HG03064 (cell line): ENCODE measurements at regions not wholly inside any gene's neighbourhood (a gene's known extent, or its start where the extent isn't known, plus 50 kb on each side); places are given as distances from the start of the nearest gene placed in this dataset.
A peak's percentile ranks its signal among the peaks of the same experiment; 100 is the strongest.

ENCODE experiments used
- ATAC-seq: cut with Tn5 transposase; IDR thresholded peaks from one replicate; pipeline ENCODE4 v1.9.1; 2021; ENCODE audit warnings: low read depth; ENCODE audit not compliant: unreplicated experiment

GRCh38 chr5:86970361-86970760 is 297.3 kb upstream of the RASA1 start:
- ATAC-seq, result no peak

GRCh38 chr5:86971034-86971571 is 296.6 kb upstream of the RASA1 start:
- ATAC-seq, result no peak

- ATAC-seq, result no peak
These were observed 292.7 kb upstream of the RASA1 start for GRCh38 chr5:86974955-86975354.

- ATAC-seq, result no peak
These were observed 290.5 kb upstream of the RASA1 start for GRCh38 chr5:86977190-86977589.

GRCh38 chr5:86977808-86978207 is 289.9 kb upstream of the RASA1 start:
- no peak for ATAC-seq

GRCh38 chr5:86979811-86980411 is 287.8 kb upstream of the RASA1 start:
- ATAC-seq, result no peak

GRCh38 chr5:86981898-86982297 is 285.8 kb upstream of the RASA1 start:
- ATAC-seq, result no peak

GRCh38 chr5:86983208-86983607 is 284.5 kb upstream of the RASA1 start:
- no peak for ATAC-seq

GRCh38 chr5:86986837-86987236 is 280.8 kb upstream of the RASA1 start:
- no peak for ATAC-seq

- ATAC-seq, result no peak
These were observed 270.2 kb upstream of the RASA1 start for GRCh38 chr5:86997516-86997915.

- ATAC-seq, result no peak
These were observed 267.7 kb upstream of the RASA1 start for GRCh38 chr5:86999951-87000350.

GRCh38 chr5:87002485-87002884 is 265.2 kb upstream of the RASA1 start:
- no peak for ATAC-seq

- ATAC-seq, result no peak
These were observed 263.6 kb upstream of the RASA1 start for GRCh38 chr5:87004101-87004500.

GRCh38 chr5:87007737-87008136 is 259.9 kb upstream of the RASA1 start:
- ATAC-seq, result no peak

GRCh38 chr5:87008751-87009560 is 258.7 kb upstream of the RASA1 start:
- ATAC-seq, result no peak

- ATAC-seq, result no peak
These were observed 256.9 kb upstream of the RASA1 start for GRCh38 chr5:87010736-87011135.

GRCh38 chr5:87015901-87016300 is 251.8 kb upstream of the RASA1 start:
- no peak for ATAC-seq

GRCh38 chr5:87020099-87020934 is 247.4 kb upstream of the RASA1 start:
- ATAC-seq, result peak; percentile 95

- ATAC-seq, result no peak
These were observed 245.3 kb upstream of the RASA1 start for GRCh38 chr5:87022415-87022814.

- no peak for ATAC-seq
These were observed 240.1 kb upstream of the RASA1 start for GRCh38 chr5:87027570-87027969.

GRCh38 chr5:87029951-87030350 is 237.7 kb upstream of the RASA1 start:
- no peak for ATAC-seq
